ENCODE measurements at regions not wholly inside any gene's neighbourhood (a gene's known extent, or its start where the extent isn't known, plus 50 kb on each side); places are given as distances from the start of the nearest gene placed in this dataset.

GRCh38 chr5:28543473-28544098 lies 1505.2 kb upstream of the CDH9 start:
- DNase-seq (ENCODE audit: low spot score): no peak
- TF ChIP-seq CTCF (conservative IDR thresholded peaks at IDR 0.05; ENCODE audit: low read depth): no peak
- ChIA-PET POLR2A (ENCODE audit: low non-redundant PET) (no interaction called here), CTCF (no interaction called here)
- no peak overlapping the region for H3K27ac ChIP-seq

- peak; percentile 28 for DNase-seq (ENCODE audit: low spot score)
- TF ChIP-seq CTCF (conservative IDR thresholded peaks at IDR 0.05; ENCODE audit: low read depth): no peak
- ChIA-PET POLR2A (ENCODE audit: low non-redundant PET) (no interaction called here), CTCF (interaction anchor here (0.7 kb wide), 1 partner anchor 288 kb away, joined by 5 read pairs; no protein-coding TSS in a partner anchor)
- no peak overlapping the region for H3K27ac ChIP-seq
These were observed 1504.6 kb upstream of the CDH9 start for GRCh38 chr5:28542987-28543386.

- H3K27ac ChIP-seq: no peak overlapping the region
- POLR2A ChIA-PET (ENCODE audit: low non-redundant PET): no interaction called here
- DNase-seq (ENCODE audit: low spot score): peak; percentile 26
- TF ChIP-seq CTCF (conservative IDR thresholded peaks at IDR 0.05; ENCODE audit: low read depth): no peak
- CTCF ChIA-PET: no interaction called here
These were observed 1485.7 kb upstream of the CDH9 start for GRCh38 chr5:28523888-28524635.

GRCh38 chr5:28523416-28523815 lies 1485.0 kb upstream of the CDH9 start:
- TF ChIP-seq CTCF (conservative IDR thresholded peaks at IDR 0.05; ENCODE audit: low read depth): no peak
- DNase-seq (ENCODE audit: low spot score): no peak
- ChIA-PET CTCF (no interaction called here), POLR2A (ENCODE audit: low non-redundant PET) (no interaction called here)
- H3K27ac ChIP-seq: no peak overlapping the region

- no peak for DNase-seq (ENCODE audit: low spot score)
- no peak for TF ChIP-seq CTCF (conservative IDR thresholded peaks at IDR 0.05; ENCODE audit: low read depth)
- no peak overlapping the region for H3K27ac ChIP-seq
- ChIA-PET POLR2A (ENCODE audit: low non-redundant PET) (no interaction called here), CTCF (no interaction called here)
These were observed 1479.3 kb upstream of the CDH9 start for GRCh38 chr5:28517691-28518090.

- ChIA-PET CTCF (no interaction called here), POLR2A (ENCODE audit: low non-redundant PET) (no interaction called here)
- DNase-seq (ENCODE audit: low spot score): no peak
- no peak for TF ChIP-seq CTCF (conservative IDR thresholded peaks at IDR 0.05; ENCODE audit: low read depth)
- no peak overlapping the region for H3K27ac ChIP-seq
These were observed 1478.3 kb upstream of the CDH9 start for GRCh38 chr5:28516722-28517121.
